ENCODE measurements at regions not wholly inside any gene's neighbourhood (a gene's known extent, or its start where the extent isn't known, plus 50 kb on each side); places are given as distances from the start of the nearest gene placed in this dataset.

DNA sequence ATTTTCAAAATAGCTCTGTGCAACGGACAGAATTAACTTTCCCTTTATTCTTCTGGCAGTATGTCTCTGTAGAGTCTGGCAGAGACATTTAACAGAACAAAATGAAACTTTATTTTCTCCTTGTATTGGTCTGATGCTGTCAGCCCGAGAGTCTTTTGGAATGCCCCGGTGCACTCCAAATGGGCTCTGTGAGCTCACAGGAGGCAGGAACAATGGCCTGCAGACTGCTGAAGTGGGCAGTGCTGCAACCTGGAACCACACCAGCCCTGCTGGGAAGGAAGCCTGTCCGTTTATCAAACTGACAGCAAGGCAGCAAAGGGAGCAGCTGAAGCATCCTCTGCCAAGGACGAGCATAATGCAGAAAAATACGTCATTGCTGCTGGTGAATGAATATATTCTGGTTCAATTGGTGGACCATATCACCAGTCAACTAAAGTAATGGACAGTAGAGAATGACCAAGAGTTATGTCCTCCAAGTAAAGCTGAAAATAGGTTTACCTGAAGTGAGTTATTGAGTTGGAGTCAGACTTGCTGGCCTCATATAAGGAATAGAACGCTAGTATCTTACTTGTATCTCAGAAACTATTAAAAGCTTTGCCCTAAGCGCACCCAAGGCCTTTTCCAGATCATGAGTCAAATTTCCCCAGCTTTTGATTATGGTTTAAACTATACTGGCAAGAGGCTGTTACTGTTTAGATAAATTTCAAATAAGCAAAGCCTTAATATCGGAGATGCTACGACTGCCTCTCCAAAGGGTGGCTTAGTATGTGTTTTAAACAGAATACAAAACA is 207.6 kb upstream of the TANK start:
- CTCF ChIA-PET, result no interaction called here
- intact Hi-C loops (cut with micrococcal nuclease; ENCODE audit: unreplicated experiment), result no loop called here
- BruUV-seq (replicated peaks), result no TSS peak

DNA sequence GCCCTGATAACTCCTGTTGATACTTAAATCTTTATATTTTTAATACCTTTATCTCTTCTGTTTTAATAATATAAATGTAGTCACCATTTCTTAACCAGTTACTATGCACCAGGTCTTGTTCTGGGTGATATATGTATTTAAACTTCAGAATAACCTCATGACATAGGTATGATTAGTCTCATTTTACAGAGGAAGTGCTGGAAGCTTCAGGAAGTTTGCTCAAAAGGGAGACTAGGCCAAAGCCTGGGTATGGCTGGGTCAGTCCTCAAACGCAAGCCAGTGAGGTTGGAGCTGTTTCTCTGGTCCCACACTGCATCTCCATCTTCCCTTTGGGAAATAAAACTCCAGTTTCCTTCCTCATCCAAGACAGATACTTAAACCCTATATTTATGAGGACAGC is 204.7 kb upstream of the TANK start:
- POLR2A ChIA-PET, result no interaction called here
- CTCF ChIA-PET, result no interaction called here
- no peak for ATAC-seq
- Histone ChIP-seq H3K27ac (ENCODE audit: low read length) (no peak overlapping the region), H3K36me3 (ENCODE audit: control insufficient read depth, insufficient read depth, low read length) (no peaks in the 10 kb centered on the region), H3K9me3 (ENCODE audit: control insufficient read depth, insufficient read depth, low read depth, low read length) (no peaks in the 10 kb centered on the region), H3K4me3 (ENCODE audit: low read depth in 2 of 2, low read length in 2 of 2) (no peak overlapping the region), H3K4me1 (ENCODE audit: control insufficient read depth, insufficient read depth, low read length) (no peaks in the 10 kb centered on the region), H3K27me3 (ENCODE audit: control insufficient read depth, insufficient read depth, low read length) (0 out of 2 replicates have a peak, but pooled peaks cover 3% of the 10 kb centered on the region)
- no peak for TF ChIP-seq SIN3A (IDR thresholded peaks at IDR 0.05; ENCODE audit: borderline replicate concordance, insufficient read depth, low read depth, low read length)
- TF ChIP-seq POLR2AphosphoS5 (IDR thresholded peaks at IDR 0.05; ENCODE audit: low read depth, low read length), result no peak
- TF ChIP-seq TCF7L2 (IDR thresholded peaks at IDR 0.05; ENCODE audit: low read depth, low read length), result no peak
- no peak for TF ChIP-seq REST (IDR thresholded peaks at IDR 0.05; ENCODE audit: insufficient read depth in 1 of 2, low read depth in 2 of 2, low read length in 1 of 2)
- TF ChIP-seq, protein P1, sequence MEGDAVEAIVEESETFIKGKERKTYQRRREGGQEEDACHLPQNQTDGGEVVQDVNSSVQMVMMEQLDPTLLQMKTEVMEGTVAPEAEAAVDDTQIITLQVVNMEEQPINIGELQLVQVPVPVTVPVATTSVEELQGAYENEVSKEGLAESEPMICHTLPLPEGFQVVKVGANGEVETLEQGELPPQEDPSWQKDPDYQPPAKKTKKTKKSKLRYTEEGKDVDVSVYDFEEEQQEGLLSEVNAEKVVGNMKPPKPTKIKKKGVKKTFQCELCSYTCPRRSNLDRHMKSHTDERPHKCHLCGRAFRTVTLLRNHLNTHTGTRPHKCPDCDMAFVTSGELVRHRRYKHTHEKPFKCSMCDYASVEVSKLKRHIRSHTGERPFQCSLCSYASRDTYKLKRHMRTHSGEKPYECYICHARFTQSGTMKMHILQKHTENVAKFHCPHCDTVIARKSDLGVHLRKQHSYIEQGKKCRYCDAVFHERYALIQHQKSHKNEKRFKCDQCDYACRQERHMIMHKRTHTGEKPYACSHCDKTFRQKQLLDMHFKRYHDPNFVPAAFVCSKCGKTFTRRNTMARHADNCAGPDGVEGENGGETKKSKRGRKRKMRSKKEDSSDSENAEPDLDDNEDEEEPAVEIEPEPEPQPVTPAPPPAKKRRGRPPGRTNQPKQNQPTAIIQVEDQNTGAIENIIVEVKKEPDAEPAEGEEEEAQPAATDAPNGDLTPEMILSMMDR (IDR thresholded peaks at IDR 0.05), result no peak
- no peak for DNase-seq (ENCODE audit: low read depth, low spot score)
- in situ Hi-C loops (cut with HindIII; ENCODE audit: low pct_unique_long_range_greater_than_20kb, low sequenced_read_pairs) (no loop called here), intact Hi-C loops (cut with micrococcal nuclease; ENCODE audit: unreplicated experiment) (no loop called here)
- BruUV-seq (replicated peaks), result no TSS peak

More for the DNA sequence above, 207.6 kb upstream of the TANK start:
- Histone ChIP-seq H3K27ac (ENCODE audit: low read length) (no peak overlapping the region), H3K4me1 (ENCODE audit: control insufficient read depth, insufficient read depth, low read length) (no peaks in the 10 kb centered on the region), H3K9me3 (ENCODE audit: control insufficient read depth, insufficient read depth, low read depth, low read length) (no peaks in the 10 kb centered on the region), H3K36me3 (ENCODE audit: control insufficient read depth, insufficient read depth, low read length) (no peaks in the 10 kb centered on the region), H3K4me3 (ENCODE audit: low read depth in 2 of 2, low read length in 2 of 2) (no peak overlapping the region), H3K27me3 (ENCODE audit: control insufficient read depth, insufficient read depth, low read length) (no peaks in the 10 kb centered on the region)
- DNase-seq (ENCODE audit: low read depth, low spot score), result no peak
- ATAC-seq, result no peak
- in situ Hi-C loops (cut with HindIII; ENCODE audit: low pct_unique_long_range_greater_than_20kb, low sequenced_read_pairs), result no loop called here
- TF ChIP-seq REST (IDR thresholded peaks at IDR 0.05; ENCODE audit: insufficient read depth in 1 of 2, low read depth in 2 of 2, low read length in 1 of 2), result no peak
- POLR2A ChIA-PET, result no interaction called here

All from Panc1 (cell line).